G401.6 (cell line): ENCODE measurements at regions not wholly inside any gene's neighbourhood (a gene's known extent, or its start where the extent isn't known, plus 50 kb on each side); places are given as distances from the start of the nearest gene placed in this dataset.
"Not testable (repeated sequence)": the region's sequence is repeated elsewhere in the genome, so short reads cannot be mapped to it uniquely, and the experiment has no call there.

Experiments
- FAIRE-seq: peaks from 2 replicates; lab custom pipeline; 2012; peaks lifted over from hg19 to GRCh38; lab: Jason Lieb, UNC

- FAIRE-seq, result no peak
Measured at GRCh38 chr5:172548981-172549687, 91.9 kb upstream of the NEURL1B start.

GRCh38 chr5:172548311-172548731 lies 92.7 kb upstream of the NEURL1B start:
- FAIRE-seq, result no peak

- no peak for FAIRE-seq
Measured at GRCh38 chr5:172546196-172546595, 91.9 kb upstream of the SH3PXD2B start.

GRCh38 chr5:172545291-172545801 lies 91.0 kb upstream of the SH3PXD2B start:
- FAIRE-seq, result no peak

- no peak for FAIRE-seq
Measured at GRCh38 chr5:172544371-172545095, 90.2 kb upstream of the SH3PXD2B start.

GRCh38 chr5:172543484-172544298 lies 89.4 kb upstream of the SH3PXD2B start:
- FAIRE-seq, result no peak

GRCh38 chr5:172542651-172543131 lies 88.4 kb upstream of the SH3PXD2B start:
- FAIRE-seq, result no peak

GRCh38 chr5:172541773-172542136 lies 87.4 kb upstream of the SH3PXD2B start:
- FAIRE-seq, result no peak

GRCh38 chr5:172541099-172541772 lies 86.9 kb upstream of the SH3PXD2B start:
- no peak for FAIRE-seq

GRCh38 chr5:172540099-172540870 lies 86.0 kb upstream of the SH3PXD2B start:
- no peak for FAIRE-seq

GRCh38 chr5:172535108-172535445 lies 80.8 kb upstream of the SH3PXD2B start:
- FAIRE-seq, result no peak

GRCh38 chr5:172534229-172535107 lies 80.1 kb upstream of the SH3PXD2B start:
- no peak for FAIRE-seq

- no peak for FAIRE-seq
Measured at GRCh38 chr5:172533399-172534228, 79.3 kb upstream of the SH3PXD2B start.

GRCh38 chr5:172533058-172533398 lies 78.7 kb upstream of the SH3PXD2B start:
- FAIRE-seq, result no peak

GRCh38 chr5:172532439-172532838 lies 78.1 kb upstream of the SH3PXD2B start:
- not testable (repeated sequence) for FAIRE-seq

- no peak for FAIRE-seq
Measured at GRCh38 chr5:172531704-172532026, 77.3 kb upstream of the SH3PXD2B start.

GRCh38 chr5:172530878-172531703 lies 76.8 kb upstream of the SH3PXD2B start:
- FAIRE-seq, result no peak

GRCh38 chr5:172530406-172530805 lies 76.1 kb upstream of the SH3PXD2B start:
- FAIRE-seq, result no peak

GRCh38 chr5:172529896-172530295 lies 75.6 kb upstream of the SH3PXD2B start:
- FAIRE-seq, result no peak
